A673 (cell line): ENCODE measurements at regions not wholly inside any gene's neighbourhood (a gene's known extent, or its start where the extent isn't known, plus 50 kb on each side); places are given as distances from the start of the nearest gene placed in this dataset.

ENCODE experiments used
- BruUV-seq: library from RNA; stranded (reverse); fragments of 400-500 nt; replicated peaks from 2 replicates; lab custom pipeline; 2021; lab: Mats Ljungman, UMichigan
- CTCF ChIA-PET: fragments of 300-600 bp; sonication (Branson Sonifier 250); formaldehyde crosslinking; loops from one replicate; lab custom pipeline; 2022; ENCODE audit warnings: antibody characterized with exemption; lab: Charles Lee
- POLR2A ChIA-PET: fragments of 300-600 bp; sonication (Branson Sonifier 250); formaldehyde crosslinking; loops from one replicate; lab custom pipeline; 2022; ENCODE audit warnings: antibody characterized with exemption; ENCODE audit not compliant: low non-redundant PET; lab: Charles Lee
- DNase-seq: peaks from one replicate; pipeline ENCODE4 v3.0.0-alpha.2; 2015; ENCODE audit warnings: low spot score
- H3K27ac ChIP-seq: fragments of 200-600 bp; sonication (generic); 2 replicates; pipeline ENCODE4 v1.5.1; 2016; ENCODE audit warnings: mixed run types, low read depth, mild to moderate bottlenecking, mixed read lengths, antibody characterized with exemption, low read length; ENCODE audit not compliant: poor library complexity, severe bottlenecking
- H3K27me3 ChIP-seq: fragments of 200-600 bp; sonication (generic); replicated peaks from 2 replicates; pipeline ENCODE4 v1.6.1; 2017; ENCODE audit warnings: mixed run types, low read depth, mild to moderate bottlenecking, mixed read lengths, antibody characterized with exemption, low read length; ENCODE audit not compliant: insufficient read depth, poor library complexity
- H3K36me3 ChIP-seq: fragments of 200-600 bp; sonication (generic); 2 replicates; pipeline ENCODE4 v1.6.1; 2016; ENCODE audit warnings: mixed run types, mild to moderate bottlenecking, mixed read lengths, antibody characterized with exemption, low read length; ENCODE audit not compliant: insufficient read depth, poor library complexity, severe bottlenecking
- H3K4me1 ChIP-seq: fragments of 200-600 bp; sonication (generic); 2 replicates; pipeline ENCODE4 v1.6.1; 2017; ENCODE audit warnings: mixed run types, mild to moderate bottlenecking, mixed read lengths, antibody characterized with exemption, low read length; ENCODE audit not compliant: insufficient read depth, poor library complexity, severe bottlenecking
- H3K4me3 ChIP-seq: fragments of 200-600 bp; sonication (generic); 2 replicates; pipeline ENCODE4 v1.5.1; 2016; ENCODE audit warnings: low read depth, mixed run types, mild to moderate bottlenecking, mixed read lengths, low read length; ENCODE audit not compliant: poor library complexity, severe bottlenecking
- H3K9me3 ChIP-seq: fragments of 200-600 bp; sonication (generic); 2 replicates; pipeline ENCODE4 v1.6.1; 2016; ENCODE audit warnings: mixed run types, low read depth, mild to moderate bottlenecking, mixed read lengths, antibody characterized with exemption, low read length; ENCODE audit not compliant: poor library complexity, severe bottlenecking
- EZH2 ChIP-seq: fragments of 200-600 bp; sonication (generic); IDR thresholded peaks from 2 replicates; pipeline ENCODE4 v1.6.1; 2017; ENCODE audit warnings: borderline replicate concordance, low read depth, mild to moderate bottlenecking, mixed read lengths, antibody characterized with exemption, low read length; ENCODE audit not compliant: poor library complexity, severe bottlenecking
- intact Hi-C: fragments of 100-400 bp; cut with micrococcal nuclease; formaldehyde crosslinking; loops from one replicate; pipeline ENCODE4 v1.10.0; 2022; ENCODE audit not compliant: unreplicated experiment
- TF ChIP-seq, protein P1 (sequence below): fragments of 300-800, 200-600 bp; sonication (generic); conservative IDR thresholded peaks from 2 replicates; pipeline ENCODE4 v1.5.1; 2017; ENCODE audit warnings: low read depth, mild to moderate bottlenecking, antibody characterized with exemption, low read length, moderate library complexity, mixed read lengths

DNA sequence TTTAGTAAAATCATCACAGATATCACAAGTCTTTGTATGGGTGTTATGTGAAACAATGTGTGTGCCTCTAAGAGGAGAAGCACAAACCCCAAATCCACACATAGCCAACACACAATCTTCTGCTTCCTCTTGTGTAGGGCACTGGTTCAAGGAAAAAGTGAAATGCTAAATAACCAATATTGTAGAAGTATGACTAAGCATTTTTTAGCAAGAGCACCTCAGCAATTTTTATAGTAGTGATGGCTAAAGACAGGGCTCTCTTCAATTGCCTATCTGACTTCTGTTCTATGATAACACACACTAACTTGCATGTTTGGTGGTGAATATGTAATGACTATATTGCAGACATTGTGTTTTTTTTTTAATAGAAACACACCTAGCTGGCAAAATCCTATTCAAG is 997.9 kb upstream of the ALCAM start:
- no TSS peak for BruUV-seq
- no peak overlapping the region for H3K27ac ChIP-seq
- TF ChIP-seq, protein P1, sequence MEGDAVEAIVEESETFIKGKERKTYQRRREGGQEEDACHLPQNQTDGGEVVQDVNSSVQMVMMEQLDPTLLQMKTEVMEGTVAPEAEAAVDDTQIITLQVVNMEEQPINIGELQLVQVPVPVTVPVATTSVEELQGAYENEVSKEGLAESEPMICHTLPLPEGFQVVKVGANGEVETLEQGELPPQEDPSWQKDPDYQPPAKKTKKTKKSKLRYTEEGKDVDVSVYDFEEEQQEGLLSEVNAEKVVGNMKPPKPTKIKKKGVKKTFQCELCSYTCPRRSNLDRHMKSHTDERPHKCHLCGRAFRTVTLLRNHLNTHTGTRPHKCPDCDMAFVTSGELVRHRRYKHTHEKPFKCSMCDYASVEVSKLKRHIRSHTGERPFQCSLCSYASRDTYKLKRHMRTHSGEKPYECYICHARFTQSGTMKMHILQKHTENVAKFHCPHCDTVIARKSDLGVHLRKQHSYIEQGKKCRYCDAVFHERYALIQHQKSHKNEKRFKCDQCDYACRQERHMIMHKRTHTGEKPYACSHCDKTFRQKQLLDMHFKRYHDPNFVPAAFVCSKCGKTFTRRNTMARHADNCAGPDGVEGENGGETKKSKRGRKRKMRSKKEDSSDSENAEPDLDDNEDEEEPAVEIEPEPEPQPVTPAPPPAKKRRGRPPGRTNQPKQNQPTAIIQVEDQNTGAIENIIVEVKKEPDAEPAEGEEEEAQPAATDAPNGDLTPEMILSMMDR = no peak
- TF ChIP-seq EZH2 = no peak
- no peaks in the 10 kb centered on the region for H3K9me3 ChIP-seq
- DNase-seq = no peak
- POLR2A ChIA-PET = no interaction called here
- no peaks in the 10 kb centered on the region for H3K36me3 ChIP-seq
- no peaks in the 10 kb centered on the region for H3K4me1 ChIP-seq
- no peaks in the 10 kb centered on the region for H3K27me3 ChIP-seq
- intact Hi-C loops = no loop called here
- no peak overlapping the region for H3K4me3 ChIP-seq
- CTCF ChIA-PET = no interaction called here

DNA sequence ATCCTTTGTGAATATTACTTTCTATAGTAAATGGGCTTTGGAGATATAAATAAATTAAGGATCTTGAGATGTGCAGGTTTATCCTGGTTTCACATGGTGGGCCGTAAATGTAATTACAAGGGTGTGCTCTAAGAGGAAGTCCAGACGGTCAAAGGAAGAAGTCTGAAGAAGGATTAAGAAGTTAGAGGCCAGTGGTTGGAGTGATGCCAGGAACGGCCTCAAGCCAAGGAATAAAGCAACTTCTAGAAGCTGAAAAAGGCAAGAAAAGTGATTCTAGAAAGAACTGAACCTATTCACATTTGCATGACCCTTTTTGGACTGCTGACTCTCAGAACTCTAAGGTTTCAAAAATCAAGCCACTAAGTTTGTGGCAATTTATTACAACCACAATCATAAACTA is 981.3 kb upstream of the ALCAM start:
- DNase-seq = no peak
- intact Hi-C loops = no loop called here
- TF ChIP-seq, protein P1 = no peak
- no peak for TF ChIP-seq EZH2
- BruUV-seq = no TSS peak
- Histone ChIP-seq H3K4me1 (no peaks in the 10 kb centered on the region), H3K9me3 (no peaks in the 10 kb centered on the region), H3K36me3 (no peaks in the 10 kb centered on the region), H3K27me3 (no peaks in the 10 kb centered on the region), H3K27ac (no peak overlapping the region), H3K4me3 (no peak overlapping the region)
- POLR2A ChIA-PET = no interaction called here
- CTCF ChIA-PET = no interaction called here

DNA sequence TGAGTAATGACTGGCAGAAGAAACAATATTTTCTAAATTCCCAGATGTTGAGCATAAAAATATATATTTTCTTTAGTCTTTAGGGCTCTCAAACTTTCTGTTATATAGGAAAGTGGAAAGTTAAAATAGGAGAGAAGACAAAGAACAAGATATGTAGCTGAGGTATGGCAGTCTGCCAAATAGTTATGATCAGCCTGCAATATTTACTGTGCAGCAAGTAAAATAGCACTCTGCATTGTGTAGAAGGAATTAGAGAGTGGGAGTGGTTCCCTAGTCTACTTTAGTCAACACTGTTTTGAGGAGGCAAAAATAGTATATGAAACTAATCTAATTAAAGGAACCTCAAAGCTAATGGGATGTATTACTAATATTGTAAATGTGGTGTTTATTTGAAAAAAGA is 978.1 kb upstream of the ALCAM start:
- peak; percentile 4 for DNase-seq
- no peaks in the 10 kb centered on the region for H3K27me3 ChIP-seq
- H3K36me3 ChIP-seq = no peaks in the 10 kb centered on the region
- ChIA-PET CTCF (no interaction called here), POLR2A (no interaction called here)
- TF ChIP-seq, protein P1 = no peak
- TF ChIP-seq EZH2 = no peak
- H3K9me3 ChIP-seq = no peaks in the 10 kb centered on the region
- no peaks in the 10 kb centered on the region for H3K4me1 ChIP-seq
- no TSS peak for BruUV-seq
- H3K27ac ChIP-seq = no peak overlapping the region
- intact Hi-C loops = no loop called here
- no peak overlapping the region for H3K4me3 ChIP-seq
